Tibial nerve (tissue), 4 donors: ENCODE measurements at regions not wholly inside any gene's neighbourhood (a gene's known extent, or its start where the extent isn't known, plus 50 kb on each side); places are given as distances from the start of the nearest gene placed in this dataset.

Experiments used
- DNase-seq, 2 donors: peaks; one replicate each; pipeline ENCODE4 v3.0.0-alpha.2; 2019; ENCODE audit warnings: low spot score in 2 of 2
- H3K27ac ChIP-seq, 4 donors: fragments of 200-600 bp; sonication (generic) in 3 of 4; one replicate each; pipeline ENCODE4 v1.5.1; 2017 to 2019; ENCODE audit warnings: mild to moderate bottlenecking in 1 of 4
- H3K27me3 ChIP-seq, 2 donors: fragments of 200-600 bp; sonication (generic) in 1 of 2; one replicate each; pipeline versions ENCODE4 v1.5.1 to v1.6.0; 2017 to 2019
- H3K36me3 ChIP-seq, 3 donors: fragments of 200-600 bp; sonication (generic); one replicate each; pipeline ENCODE4 v1.5.1; 2018 to 2019
- H3K4me1 ChIP-seq, 4 donors: fragments of 200-600 bp; sonication (generic) in 3 of 4; one replicate each; pipeline ENCODE4 v1.5.1; 2017 to 2019
- H3K4me3 ChIP-seq, 4 donors: fragments of 200-600 bp; sonication (generic) in 3 of 4; one replicate each; pipeline ENCODE4 v1.5.1; 2017 to 2019; ENCODE audit warnings: mild to moderate bottlenecking in 1 of 4, moderate library complexity in 1 of 4
- H3K9me3 ChIP-seq, 4 donors: fragments of 200-600 bp; sonication (generic) in 3 of 4; one replicate each; pipeline ENCODE4 v1.5.1; 2017 to 2019
- EP300 ChIP-seq, 2 donors: sonication (generic); formaldehyde crosslinking; IDR thresholded peaks; one replicate each; pipeline ENCODE4 v1.6.1; 2017; ENCODE audit warnings: antibody characterized with exemption in 2 of 2, mild to moderate bottlenecking in 1 of 2
- POLR2A ChIP-seq, 2 donors: fragments of 450-650 bp; IDR thresholded peaks; one replicate each; pipeline ENCODE4 v1.6.1; 2017; ENCODE audit warnings: antibody characterized with exemption in 2 of 2, mild to moderate bottlenecking in 2 of 2, moderate library complexity in 2 of 2
- WGBS, 2 donors: methylation state at CpG; one replicate each; pipeline ENCODE4 v1.1.5; 2018; 5-methylcytosine and 5-hydroxymethylcytosine counted together
- TF ChIP-seq, protein P1 (sequence below), 5 experiments: fragments of 200-600 bp in 3 of 5; fragments of 450-650 bp in 2 of 5; sonication (generic) in 3 of 5; IDR thresholded peaks; one replicate each; pipeline ENCODE4 v1.5.1; 2016 to 2019; ENCODE audit warnings: antibody characterized with exemption in 5 of 5, mild to moderate bottlenecking in 3 of 5, moderate library complexity in 2 of 5

DNA sequence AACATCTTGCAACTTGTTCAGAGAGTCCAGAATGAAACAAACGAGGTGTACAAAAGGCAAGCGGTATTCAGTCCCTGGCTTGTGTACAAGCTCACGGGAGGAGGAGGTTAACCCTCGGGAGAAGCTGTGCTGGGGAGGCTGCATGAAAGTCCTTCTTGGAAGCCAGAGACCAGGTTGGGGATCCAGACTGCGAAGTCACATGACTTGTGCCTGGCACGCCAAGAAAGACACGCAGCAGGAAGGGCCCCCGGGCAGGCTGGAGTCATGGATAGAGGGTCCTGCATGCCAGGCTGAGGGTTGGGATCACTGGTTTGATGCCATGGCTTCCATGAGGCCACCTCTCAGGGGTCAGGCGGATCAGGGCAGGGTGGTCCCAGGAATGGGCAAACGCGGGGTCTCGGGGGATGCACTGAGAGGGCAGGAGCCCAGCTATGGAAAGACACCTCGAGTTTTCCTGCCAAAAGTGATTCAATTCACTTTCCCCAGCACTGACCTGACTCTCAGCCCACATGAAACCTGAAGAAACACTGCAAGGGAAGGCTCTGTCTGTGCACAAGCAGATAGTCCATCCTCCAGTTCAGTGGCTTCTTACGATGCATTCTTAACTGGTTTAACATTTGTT is 79.4 kb downstream of the DLL1 start:
- no peak overlapping the region for H3K27ac ChIP-seq
- WGBS, 2 donors = 76 to 82% methylated on average over 14 of the region's 14 CpGs

DNA sequence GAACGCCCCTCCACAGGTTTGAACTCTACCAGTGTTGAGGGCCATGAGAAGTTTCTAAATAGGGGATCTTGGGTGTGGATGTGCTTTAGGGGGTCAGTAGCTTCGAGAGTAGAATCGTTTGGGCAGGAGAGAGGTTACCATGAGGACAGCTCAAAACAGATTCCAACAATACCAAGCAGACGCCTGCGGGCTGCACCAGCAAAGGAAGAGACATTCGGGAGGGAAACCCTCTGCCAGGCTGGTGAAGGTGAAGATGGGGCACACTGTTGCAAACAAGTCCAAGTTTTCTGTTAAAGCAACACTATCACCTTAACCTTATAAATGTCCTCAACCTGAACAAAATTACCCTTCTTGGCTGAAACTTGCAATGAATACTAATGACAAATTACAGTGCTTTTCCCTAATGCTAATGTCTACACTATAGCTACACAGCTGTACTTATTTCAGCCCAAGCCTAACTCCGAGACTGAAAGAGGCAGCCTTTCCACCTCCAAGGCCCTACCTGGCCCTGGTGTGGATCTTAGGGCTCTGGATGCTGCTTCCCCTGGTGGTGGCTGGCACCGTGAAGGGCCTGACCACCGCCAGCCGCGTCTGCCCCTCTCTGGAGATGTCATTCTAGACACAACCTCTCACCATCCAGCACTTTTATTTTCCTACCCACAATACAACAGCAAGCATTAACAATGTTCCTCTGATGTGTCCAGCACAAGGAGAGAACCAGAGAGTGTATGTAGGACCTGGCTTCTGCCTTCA is 80.1 kb downstream of the DLL1 start:
- Histone ChIP-seq H3K9me3 (no peaks in the 10 kb centered on the region), H3K27me3 (peaks cover 0 to 2% of the 10 kb centered on the region in 2 donors), H3K4me3 (no peak overlapping the region), H3K27ac (no peak overlapping the region), H3K4me1 (no peaks in the 10 kb centered on the region), H3K36me3 (no peaks in the 10 kb centered on the region)
- TF ChIP-seq POLR2A (IDR thresholded peaks at IDR 0.05) = no peak
- TF ChIP-seq, protein P1, sequence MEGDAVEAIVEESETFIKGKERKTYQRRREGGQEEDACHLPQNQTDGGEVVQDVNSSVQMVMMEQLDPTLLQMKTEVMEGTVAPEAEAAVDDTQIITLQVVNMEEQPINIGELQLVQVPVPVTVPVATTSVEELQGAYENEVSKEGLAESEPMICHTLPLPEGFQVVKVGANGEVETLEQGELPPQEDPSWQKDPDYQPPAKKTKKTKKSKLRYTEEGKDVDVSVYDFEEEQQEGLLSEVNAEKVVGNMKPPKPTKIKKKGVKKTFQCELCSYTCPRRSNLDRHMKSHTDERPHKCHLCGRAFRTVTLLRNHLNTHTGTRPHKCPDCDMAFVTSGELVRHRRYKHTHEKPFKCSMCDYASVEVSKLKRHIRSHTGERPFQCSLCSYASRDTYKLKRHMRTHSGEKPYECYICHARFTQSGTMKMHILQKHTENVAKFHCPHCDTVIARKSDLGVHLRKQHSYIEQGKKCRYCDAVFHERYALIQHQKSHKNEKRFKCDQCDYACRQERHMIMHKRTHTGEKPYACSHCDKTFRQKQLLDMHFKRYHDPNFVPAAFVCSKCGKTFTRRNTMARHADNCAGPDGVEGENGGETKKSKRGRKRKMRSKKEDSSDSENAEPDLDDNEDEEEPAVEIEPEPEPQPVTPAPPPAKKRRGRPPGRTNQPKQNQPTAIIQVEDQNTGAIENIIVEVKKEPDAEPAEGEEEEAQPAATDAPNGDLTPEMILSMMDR (IDR thresholded peaks at IDR 0.05) = no peak
- DNase-seq = no peak
- 70 to 77% methylated on average over 11 of the region's 11 CpGs for WGBS, 2 donors

More for the DNA sequence above, 79.4 kb downstream of the DLL1 start:
- DNase-seq = peak in 1 of 2 donors; percentile 1
- Histone ChIP-seq H3K4me1 (no peaks in the 10 kb centered on the region), H3K36me3 (no peaks in the 10 kb centered on the region), H3K27me3 (peaks cover 0 to 2% of the 10 kb centered on the region in 2 donors), H3K9me3 (no peaks in the 10 kb centered on the region), H3K4me3 (no peak overlapping the region)
- no peak for TF ChIP-seq POLR2A (IDR thresholded peaks at IDR 0.05)

GRCh38 chr6:170210026-170210390 is 80.9 kb downstream of the DLL1 start:
- peaks cover 0 to 2% of the 10 kb centered on the region in 2 donors for H3K27me3 ChIP-seq
- 88 to 89% methylated on average over 20 of the region's 20 CpGs for WGBS, 2 donors
- H3K4me3 ChIP-seq = no peak overlapping the region
- no peak for DNase-seq
- H3K36me3 ChIP-seq = no peaks in the 10 kb centered on the region
- H3K4me1 ChIP-seq = no peaks in the 10 kb centered on the region
- H3K9me3 ChIP-seq = no peaks in the 10 kb centered on the region
- TF ChIP-seq EP300 (IDR thresholded peaks at IDR 0.05) (no peak), POLR2A (IDR thresholded peaks at IDR 0.05) (no peak)
- TF ChIP-seq, protein P1 (IDR thresholded peaks at IDR 0.05) = no peak
- H3K27ac ChIP-seq = no peak overlapping the region

DNA sequence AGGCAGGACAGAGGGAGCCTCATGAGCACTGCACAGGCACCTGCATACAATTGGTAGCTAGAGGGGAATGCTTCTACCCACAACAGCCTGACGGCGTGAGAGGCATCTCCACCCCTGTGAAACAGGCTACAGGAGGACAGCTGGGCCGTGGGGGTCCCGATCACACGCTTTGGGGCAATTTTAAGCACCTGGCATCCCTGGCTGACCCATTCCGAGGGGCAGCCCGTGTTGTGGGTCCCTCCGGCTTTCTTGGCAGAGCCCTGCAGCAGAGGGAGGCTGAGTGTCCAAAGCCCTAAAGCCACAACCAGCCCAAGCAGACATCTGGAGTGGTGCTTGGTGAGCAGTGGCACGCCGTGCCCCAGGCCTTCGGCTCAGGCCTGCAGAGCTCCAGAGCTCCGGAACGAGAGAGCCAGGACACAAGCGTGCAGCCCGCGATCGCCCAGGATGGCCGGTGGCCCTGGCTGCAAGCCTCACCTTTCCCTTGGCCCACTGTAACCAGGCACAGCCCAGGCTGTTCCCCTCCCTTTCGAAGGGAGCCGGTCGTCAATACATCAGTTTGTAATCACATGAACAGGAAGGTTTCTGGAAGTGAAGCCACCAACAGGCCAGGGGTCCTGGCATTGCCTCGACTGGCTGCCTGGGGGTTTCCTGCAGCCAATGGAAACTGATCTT is 81.4 kb downstream of the DLL1 start:
- no peak overlapping the region for H3K27ac ChIP-seq
- TF ChIP-seq, protein P1 (IDR thresholded peaks at IDR 0.05) = no peak
- TF ChIP-seq POLR2A (IDR thresholded peaks at IDR 0.05) (no peak), EP300 (IDR thresholded peaks at IDR 0.05) (no peak)
- 81 to 87% methylated on average over 21 of the region's 22 CpGs for WGBS, 2 donors
- no peak for DNase-seq
- H3K36me3 ChIP-seq = no peaks in the 10 kb centered on the region
- peaks cover 0 to 2% of the 10 kb centered on the region in 2 donors for H3K27me3 ChIP-seq
- H3K4me3 ChIP-seq = no peak overlapping the region
- H3K9me3 ChIP-seq = no peaks in the 10 kb centered on the region
- H3K4me1 ChIP-seq = no peaks in the 10 kb centered on the region

DNA sequence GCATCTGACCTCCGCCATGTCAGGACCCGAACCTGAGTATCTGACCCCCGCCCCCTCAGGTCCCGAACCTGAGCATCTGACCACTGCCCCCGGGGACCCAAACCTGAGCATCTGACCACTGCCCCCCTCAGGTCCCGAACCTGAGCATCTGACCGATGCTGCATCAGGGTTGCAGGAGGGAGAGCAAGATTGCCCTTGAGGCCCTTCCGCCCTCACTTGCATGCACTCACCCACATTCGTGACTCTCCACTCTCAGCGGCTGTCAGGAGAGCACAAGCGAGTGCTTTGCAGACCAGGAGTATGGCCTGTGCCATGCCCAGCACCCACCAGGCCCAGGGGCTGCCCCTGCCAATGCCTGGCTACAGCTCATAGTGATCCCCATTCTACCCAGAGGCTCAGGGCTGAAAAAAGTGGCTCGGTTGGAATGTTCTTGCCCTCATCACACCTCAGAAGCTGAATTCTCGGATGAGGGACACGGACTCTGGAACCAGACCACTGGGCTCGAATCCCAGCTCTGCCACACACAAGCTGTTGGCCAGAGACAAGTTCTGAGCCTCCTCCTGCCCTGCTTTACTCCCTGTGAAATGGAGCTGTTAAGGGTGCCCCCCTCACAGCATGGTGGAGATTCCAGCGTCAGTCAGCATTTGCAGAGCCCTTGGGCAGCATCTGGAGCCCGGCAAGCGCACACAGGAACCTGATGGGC is 82.1 kb downstream of the DLL1 start:
- no peaks in the 10 kb centered on the region for H3K9me3 ChIP-seq
- no peaks in the 10 kb centered on the region for H3K36me3 ChIP-seq
- WGBS, 2 donors = 86 to 90% methylated on average over 13 to 18 of the region's 18 CpGs
- peak in 1 of 2 donors; percentile 3 for DNase-seq
- no peaks in the 10 kb centered on the region for H3K4me1 ChIP-seq
- H3K27me3 ChIP-seq = peaks cover 0 to 2% of the 10 kb centered on the region in 2 donors
- H3K27ac ChIP-seq = no peak overlapping the region
- H3K4me3 ChIP-seq = no peak overlapping the region
- no peak for TF ChIP-seq EP300 (IDR thresholded peaks at IDR 0.05)
- TF ChIP-seq POLR2A (IDR thresholded peaks at IDR 0.05) = no peak
